ENCODE measurements at regions not wholly inside any gene's neighbourhood (a gene's known extent, or its start where the extent isn't known, plus 50 kb on each side); places are given as distances from the start of the nearest gene placed in this dataset.
A peak's percentile ranks its signal among the peaks of the same experiment; 100 is the strongest.

GRCh38 chr1:61004262-61005003, 77.9 kb upstream of the NFIA start:
- intact Hi-C loops (cut with DNase I): no loop called here
- Histone ChIP-seq H3K4me1 (peaks cover 0 to 11% of the 10 kb centered on the region in 2 donors), H3K27me3 (no peaks in the 10 kb centered on the region), H3K9me3 (no peaks in the 10 kb centered on the region), H3K27ac (peak overlapping the region; percentile 34 to 58), H3K4me3 (no peak overlapping the region), H3K36me3 (no peaks in the 10 kb centered on the region)
- no peak for DNase-seq (ENCODE audit: low spot score in 2 of 2)
- no peak for TF ChIP-seq CTCF (IDR thresholded peaks at IDR 0.05)

- Histone ChIP-seq H3K27me3 (no peaks in the 10 kb centered on the region), H3K4me3 (no peak overlapping the region), H3K9me3 (no peaks in the 10 kb centered on the region), H3K4me1 (peaks cover 0 to 14% of the 10 kb centered on the region in 2 donors), H3K27ac (no peak overlapping the region), H3K36me3 (no peaks in the 10 kb centered on the region)
- no peak for DNase-seq (ENCODE audit: low spot score in 2 of 2)
- TF ChIP-seq CTCF (IDR thresholded peaks at IDR 0.05): no peak
- intact Hi-C loops (cut with DNase I): no loop called here
These were observed 82.0 kb upstream of the NFIA start for GRCh38 chr1:61000327-61000726.

- H3K4me3 ChIP-seq: no peak overlapping the region
- TF ChIP-seq CTCF (IDR thresholded peaks at IDR 0.05): no peak
- no peaks in the 10 kb centered on the region for H3K27me3 ChIP-seq
- no peak for DNase-seq (ENCODE audit: low spot score in 2 of 2)
- peaks cover 0 to 12% of the 10 kb centered on the region in 2 donors for H3K4me1 ChIP-seq
- H3K27ac ChIP-seq: peak overlapping the region; percentile 32 to 44
- H3K9me3 ChIP-seq: no peaks in the 10 kb centered on the region
- intact Hi-C loops (cut with DNase I): no loop called here
- H3K36me3 ChIP-seq: no peaks in the 10 kb centered on the region
These were observed 83.6 kb upstream of the NFIA start for GRCh38 chr1:60998786-60999185.

- peaks cover 0 to 35% of the 10 kb centered on the region in 2 donors for H3K4me1 ChIP-seq
- no peaks in the 10 kb centered on the region for H3K27me3 ChIP-seq
- no peak for TF ChIP-seq CTCF (IDR thresholded peaks at IDR 0.05)
- H3K27ac ChIP-seq: no peak overlapping the region
- no peaks in the 10 kb centered on the region for H3K36me3 ChIP-seq
- no peak for DNase-seq (ENCODE audit: low spot score in 2 of 2)
- intact Hi-C loops (cut with DNase I): no loop called here
- H3K4me3 ChIP-seq: no peak overlapping the region
- no peaks in the 10 kb centered on the region for H3K9me3 ChIP-seq
These were observed 87.4 kb upstream of the NFIA start for GRCh38 chr1:60994828-60995492.

GRCh38 chr1:60994369-60994768, 88.0 kb upstream of the NFIA start:
- Histone ChIP-seq H3K4me3 (no peak overlapping the region), H3K4me1 (peaks cover 3 to 40% of the 10 kb centered on the region in 2 donors), H3K9me3 (no peaks in the 10 kb centered on the region), H3K27ac (peak overlapping the region; percentile 31 to 86), H3K27me3 (no peaks in the 10 kb centered on the region), H3K36me3 (no peaks in the 10 kb centered on the region)
- no peak for DNase-seq (ENCODE audit: low spot score in 2 of 2)
- TF ChIP-seq CTCF (IDR thresholded peaks at IDR 0.05): no peak
- intact Hi-C loops (cut with DNase I): no loop called here
